LHCN-M2 (cell line): ENCODE measurements at regions not wholly inside any gene's neighbourhood (a gene's known extent, or its start where the extent isn't known, plus 50 kb on each side); places are given as distances from the start of the nearest gene placed in this dataset.
"Not testable (repeated sequence)": the region's sequence is repeated elsewhere in the genome, so short reads cannot be mapped to it uniquely, and the experiment has no call there.

Experiments
- DNase-seq: peaks from one replicate; pipeline ENCODE4 v3.0.0-alpha.2; 2012; ENCODE audit warnings: low read depth

DNA sequence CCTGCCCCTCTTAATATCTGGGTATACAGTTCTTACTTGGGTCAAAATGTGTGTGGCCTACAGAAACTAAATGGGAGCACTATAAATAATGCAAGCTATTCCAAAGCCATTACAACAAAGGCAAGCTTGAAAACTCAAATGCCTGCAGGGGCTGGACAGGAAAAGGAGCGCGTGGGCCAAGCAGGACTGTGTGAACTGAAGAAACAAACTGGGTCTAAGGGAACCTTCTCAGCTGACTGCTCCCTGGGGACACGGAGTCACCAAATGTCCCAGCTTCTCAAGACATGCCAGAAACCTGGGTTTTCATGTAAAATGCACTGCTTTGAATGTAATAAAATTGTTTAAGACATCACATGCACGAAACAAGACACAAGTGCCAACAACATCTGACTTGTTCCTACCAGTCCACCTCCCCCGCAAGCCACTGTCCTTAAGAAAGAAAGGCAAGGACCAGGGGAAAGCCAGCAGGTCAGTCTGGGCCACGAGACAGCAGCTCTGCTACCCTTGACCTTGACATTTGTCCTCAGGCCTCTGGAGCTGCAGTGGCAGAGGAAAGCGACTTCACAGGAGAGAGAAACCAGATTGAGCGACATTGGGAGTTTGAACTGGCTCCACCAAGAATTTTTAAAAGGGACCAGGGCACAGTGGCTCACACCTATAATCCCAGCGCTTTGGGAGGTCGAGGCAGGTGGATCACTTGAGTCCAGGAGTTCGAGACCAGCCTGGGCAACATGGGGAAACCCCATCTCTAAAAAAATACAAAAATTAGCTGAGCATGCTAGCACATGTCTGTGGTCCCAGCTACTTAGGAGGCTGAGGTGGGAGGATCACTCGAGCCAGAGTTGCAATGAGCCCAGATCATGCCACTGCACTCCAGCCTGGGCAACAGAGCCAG, 89.7 kb upstream of the SH3BP4 start:
- DNase-seq = no peak

- not testable (repeated sequence) for DNase-seq
Observed at GRCh38 chr2:234859330-234859872, 92.4 kb upstream of the SH3BP4 start.

GRCh38 chr2:234858790-234859329, 93.0 kb upstream of the SH3BP4 start:
- DNase-seq = no peak

DNA sequence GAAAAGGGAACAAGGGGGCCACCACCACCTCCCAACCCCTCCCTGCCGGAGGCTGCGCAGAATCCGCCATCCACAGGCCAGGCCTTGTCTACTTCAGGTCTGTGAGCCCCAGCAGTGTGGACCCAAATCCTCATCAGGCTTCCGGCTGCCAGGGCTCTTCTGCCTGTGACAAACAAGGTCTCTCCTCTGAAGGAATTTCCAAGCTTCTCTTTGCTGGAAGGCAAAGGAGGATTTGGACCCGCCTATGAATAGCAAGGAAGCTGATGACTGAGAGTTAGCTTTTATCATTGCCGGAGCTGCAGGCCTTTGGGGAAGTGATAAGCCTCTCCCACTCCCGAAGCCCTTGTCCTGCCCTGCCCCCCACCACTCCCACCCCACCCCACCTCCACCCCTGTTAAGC, 93.7 kb upstream of the SH3BP4 start:
- no peak for DNase-seq

GRCh38 chr2:234853729-234854128, 98.1 kb upstream of the SH3BP4 start:
- no peak for DNase-seq

- DNase-seq = no peak
Observed at GRCh38 chr2:234852941-234853340, 98.9 kb upstream of the SH3BP4 start.

DNA sequence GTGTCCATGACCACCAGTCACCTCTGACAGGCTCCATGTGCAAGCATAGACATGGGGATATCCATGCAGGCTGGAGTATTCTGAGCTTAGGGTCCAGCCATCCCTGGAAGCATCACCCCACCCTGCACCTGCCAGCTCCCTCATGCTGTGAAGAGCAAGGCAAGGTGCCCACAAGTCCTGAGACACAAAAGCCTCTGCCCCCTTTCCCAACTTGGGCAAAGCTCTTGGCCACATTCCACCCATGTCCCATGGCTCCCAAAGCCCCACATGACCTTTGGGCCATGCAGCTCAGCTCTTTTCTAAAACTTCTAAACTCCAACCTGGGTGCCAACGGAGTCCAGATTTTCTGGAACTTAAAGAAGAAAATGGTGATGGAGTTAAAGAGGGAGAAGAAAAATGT, 99.8 kb upstream of the SH3BP4 start:
- DNase-seq = no peak

DNA sequence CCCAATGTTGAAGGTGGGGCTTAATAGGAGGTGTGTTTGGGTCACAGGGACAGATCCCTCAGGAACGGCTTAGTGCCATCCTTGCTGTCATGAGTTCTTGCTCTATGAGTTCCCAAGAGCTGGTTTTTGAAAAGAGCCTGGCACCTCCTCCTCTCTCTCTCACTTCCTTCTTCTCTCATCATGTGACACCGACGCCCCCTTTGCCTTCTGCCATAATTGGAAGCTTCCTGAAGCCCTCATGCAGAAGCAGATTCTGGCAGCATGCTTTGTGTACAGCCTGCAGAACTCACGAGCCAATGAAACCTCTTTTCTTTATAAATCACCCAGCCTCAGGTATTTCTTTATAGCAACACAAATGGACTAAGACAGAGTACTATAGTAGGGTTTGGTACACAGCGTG, 100.4 kb upstream of the SH3BP4 start:
- no peak for DNase-seq

- no peak for DNase-seq
Observed at GRCh38 chr2:234850818-234851217, 101.0 kb upstream of the SH3BP4 start.

- no peak for DNase-seq
Observed at GRCh38 chr2:234849678-234850077, 102.1 kb upstream of the SH3BP4 start.

- no peak for DNase-seq
Observed at GRCh38 chr2:234848578-234848977, 103.2 kb upstream of the SH3BP4 start.

DNA sequence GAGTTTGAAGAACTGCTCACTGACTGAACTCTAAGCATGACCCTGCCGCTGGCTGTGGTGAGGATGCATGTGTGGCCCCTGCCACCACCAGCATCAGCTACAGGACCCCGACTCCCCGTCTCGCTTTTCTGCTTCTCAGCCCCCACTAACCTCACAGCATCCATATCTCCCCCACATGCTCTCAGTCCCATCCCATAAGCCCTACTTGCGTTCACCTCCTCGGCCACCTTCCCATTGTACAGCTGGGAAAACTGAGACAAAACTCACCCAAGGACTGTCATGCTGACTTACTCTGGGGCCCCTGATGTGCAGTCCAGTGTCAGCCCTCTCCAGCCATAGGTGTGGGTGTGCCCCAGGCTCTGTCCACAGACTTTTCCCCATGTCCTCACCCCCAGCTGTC, 104.2 kb upstream of the SH3BP4 start:
- no peak for DNase-seq

DNA sequence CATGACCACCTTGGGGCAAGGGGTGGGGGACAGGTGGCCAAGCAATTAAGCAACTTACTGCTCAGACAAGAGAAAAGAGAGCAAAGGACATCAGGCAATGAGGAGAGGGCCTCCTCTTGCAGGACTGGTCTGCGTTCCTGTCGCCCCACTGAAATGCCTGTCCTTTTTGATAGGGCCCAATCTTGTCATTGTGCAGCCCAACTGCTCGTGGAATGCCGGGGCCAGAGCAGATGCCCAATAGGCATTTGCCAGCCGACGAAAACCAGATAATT, 104.5 kb upstream of the SH3BP4 start:
- DNase-seq = no peak

GRCh38 chr2:234846599-234847363, 105.0 kb upstream of the SH3BP4 start:
- no peak for DNase-seq

DNA sequence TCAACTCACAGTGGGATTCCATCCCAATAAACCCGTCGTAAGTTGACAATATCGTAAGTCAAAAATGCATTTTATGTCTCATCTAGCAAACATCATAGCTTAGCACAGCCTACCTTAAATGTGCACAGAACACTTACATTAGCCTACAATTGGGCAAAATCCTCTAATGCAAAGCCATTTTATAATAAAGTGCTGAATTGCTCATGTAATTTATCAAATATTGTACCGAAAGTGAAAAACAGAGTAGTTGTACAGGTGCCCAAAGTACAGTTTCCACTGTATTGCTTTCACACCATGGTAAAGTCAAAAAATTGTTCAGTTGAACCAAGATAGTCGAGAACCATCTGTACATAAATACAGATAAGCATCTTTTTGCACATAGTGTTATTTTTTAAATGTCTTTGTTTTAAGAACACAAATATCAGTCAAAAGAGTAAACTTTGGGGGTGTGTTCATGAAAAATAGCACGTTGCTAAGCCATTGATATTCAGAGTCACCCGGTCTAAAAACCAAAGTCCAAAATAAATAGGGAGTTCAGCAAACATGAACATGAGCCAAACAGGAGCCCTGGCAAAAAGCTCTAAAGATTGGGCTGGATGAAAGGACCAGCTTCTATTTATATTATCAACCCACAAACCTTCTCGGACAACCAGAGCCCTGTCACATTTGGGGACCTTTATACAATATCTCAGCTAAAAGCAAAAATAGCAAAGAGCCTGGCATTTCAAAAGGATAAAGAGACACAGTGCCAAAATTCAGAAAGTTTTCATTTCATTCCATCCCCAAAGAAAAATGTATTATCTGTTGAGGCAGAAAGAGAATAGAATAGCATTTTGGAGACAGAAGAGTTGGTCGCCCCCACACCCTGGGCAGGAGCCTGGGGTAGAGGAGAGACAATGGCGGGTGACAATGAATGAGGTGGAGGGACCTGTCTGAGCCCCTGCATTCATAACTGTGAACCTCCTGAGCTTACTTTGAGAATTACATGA, 105.9 kb upstream of the SH3BP4 start:
- no peak for DNase-seq

DNA sequence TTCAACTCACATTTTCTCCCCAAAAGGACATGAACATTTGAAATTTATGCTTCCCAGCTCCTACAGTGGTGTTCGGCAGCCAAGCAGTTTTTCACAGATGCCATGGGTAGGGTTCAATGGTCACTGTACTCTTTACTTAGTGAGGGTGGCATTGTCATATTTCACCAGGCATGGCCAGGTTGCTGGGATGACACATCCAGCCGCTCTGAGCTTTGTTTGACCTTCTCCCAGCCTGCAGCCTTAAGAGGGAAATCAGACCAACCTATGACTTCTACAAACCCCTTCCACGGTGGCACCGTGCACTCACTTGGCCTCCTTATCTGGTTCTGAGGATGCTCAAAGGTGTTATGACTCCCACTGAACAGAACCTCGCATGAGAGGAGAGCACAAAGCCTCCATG, 108.4 kb upstream of the SH3BP4 start:
- DNase-seq = no peak

DNA sequence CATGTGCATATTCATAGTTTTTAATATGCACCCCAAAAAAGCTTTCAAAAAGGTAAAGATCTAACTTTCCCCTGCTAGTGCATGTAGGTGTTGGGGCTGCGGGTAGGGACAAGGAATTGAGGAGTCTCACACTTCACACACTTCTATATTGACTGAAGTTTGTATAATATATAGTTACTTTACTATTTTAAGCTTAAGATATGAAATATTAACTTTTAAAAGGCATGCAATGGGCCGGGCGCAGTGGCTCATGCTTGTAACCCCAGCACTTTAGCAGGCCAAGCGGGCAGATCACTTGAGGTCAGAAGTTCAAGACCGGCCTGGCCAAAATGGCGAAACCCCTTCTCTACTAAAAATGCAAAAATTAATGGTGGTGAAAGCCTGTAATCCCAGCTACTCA, 109.1 kb upstream of the SH3BP4 start:
- DNase-seq = no peak

- DNase-seq = no peak
Observed at GRCh38 chr2:234841321-234842015, 110.3 kb upstream of the SH3BP4 start.

- peak; percentile 94 for DNase-seq
Observed at GRCh38 chr2:234840336-234840735, 111.5 kb upstream of the SH3BP4 start.

DNA sequence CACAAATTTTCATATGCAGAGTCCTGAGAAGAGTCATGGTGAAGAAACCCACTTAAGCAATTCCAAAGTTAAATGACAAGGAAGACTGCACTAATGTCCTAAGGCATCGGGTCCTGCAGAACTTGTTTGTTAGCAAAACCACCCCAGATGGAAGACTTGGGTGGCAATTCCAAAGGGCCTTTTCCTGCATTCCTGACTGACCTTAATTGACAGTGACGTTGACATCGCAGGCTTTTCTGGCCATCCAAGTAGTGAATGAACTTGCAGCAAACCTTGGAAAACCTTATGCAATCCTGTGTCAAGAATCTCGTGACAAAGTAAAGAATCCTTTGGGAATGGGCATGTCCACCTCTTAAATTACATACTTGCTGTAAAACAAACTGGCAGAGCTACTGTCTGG, 112.5 kb upstream of the SH3BP4 start:
- no peak for DNase-seq

GRCh38 chr2:234836271-234836670, 115.5 kb upstream of the SH3BP4 start:
- no peak for DNase-seq
